LoVo (cell line): ENCODE measurements at regions not wholly inside any gene's neighbourhood (a gene's known extent, or its start where the extent isn't known, plus 50 kb on each side); places are given as distances from the start of the nearest gene placed in this dataset.
A peak's percentile ranks its signal among the peaks of the same experiment; 100 is the strongest.

Experiments used
- DNase-seq: peaks from one replicate; pipeline ENCODE4 v3.0.0-alpha.2; 2016; ENCODE audit warnings: low spot score

- peak; percentile 33 for DNase-seq
These were observed 299.8 kb downstream of the TLE1 start for GRCh38 chr9:81389569-81389993.

- DNase-seq: no peak
These were observed 300.5 kb downstream of the TLE1 start for GRCh38 chr9:81388831-81389230.

- no peak for DNase-seq
These were observed 301.8 kb downstream of the TLE1 start for GRCh38 chr9:81387360-81388106.

- DNase-seq: no peak
These were observed 304.4 kb downstream of the TLE1 start for GRCh38 chr9:81384911-81385310.

- DNase-seq: no peak
These were observed 307.1 kb downstream of the TLE1 start for GRCh38 chr9:81382281-81382680.

GRCh38 chr9:81381694-81382093 is 307.7 kb downstream of the TLE1 start:
- no peak for DNase-seq

- DNase-seq: no peak
These were observed 308.6 kb downstream of the TLE1 start for GRCh38 chr9:81380504-81381359.

- no peak for DNase-seq
These were observed 309.7 kb downstream of the TLE1 start for GRCh38 chr9:81379655-81380054.

- DNase-seq: no peak
These were observed 311.4 kb downstream of the TLE1 start for GRCh38 chr9:81377921-81378320.

GRCh38 chr9:81377320-81377719 is 312.0 kb downstream of the TLE1 start:
- DNase-seq: no peak

GRCh38 chr9:81375187-81376100 is 313.9 kb downstream of the TLE1 start:
- DNase-seq: no peak

- no peak for DNase-seq
These were observed 314.7 kb downstream of the TLE1 start for GRCh38 chr9:81374459-81375186.

- DNase-seq: no peak
These were observed 316.1 kb downstream of the TLE1 start for GRCh38 chr9:81373294-81373693.

GRCh38 chr9:81372628-81373191 is 316.6 kb downstream of the TLE1 start:
- DNase-seq: no peak

GRCh38 chr9:81371824-81372223 is 317.5 kb downstream of the TLE1 start:
- DNase-seq: no peak

GRCh38 chr9:81370650-81371049 is 318.7 kb downstream of the TLE1 start:
- DNase-seq: no peak

GRCh38 chr9:81370096-81370495 is 319.3 kb downstream of the TLE1 start:
- no peak for DNase-seq

GRCh38 chr9:81369121-81369520 is 320.2 kb downstream of the TLE1 start:
- DNase-seq: no peak

- no peak for DNase-seq
These were observed 325.3 kb downstream of the TLE1 start for GRCh38 chr9:81363916-81364480.

- no peak for DNase-seq
These were observed 328.1 kb downstream of the TLE1 start for GRCh38 chr9:81361296-81361695.

- no peak for DNase-seq
These were observed 338.2 kb downstream of the TLE1 start for GRCh38 chr9:81351166-81351565.
